SU-DHL-6 (cell line): ENCODE measurements at regions not wholly inside any gene's neighbourhood (a gene's known extent, or its start where the extent isn't known, plus 50 kb on each side); places are given as distances from the start of the nearest gene placed in this dataset.

Source experiments
- CTCF ChIP-seq: fragments of 200-600 bp; sonication (generic); IDR thresholded peaks from one replicate; pipeline ENCODE4 v1.5.1; 2017; ENCODE audit warnings: antibody characterized with exemption, mild to moderate bottlenecking, low read length, moderate library complexity; ENCODE audit not compliant: insufficient read depth, poor library complexity, severe bottlenecking
- EZH2phosphoT487 ChIP-seq: fragments of 200-600 bp; sonication (generic), shearing (Covaris generic); conservative IDR thresholded peaks from 2 replicates; pipeline ENCODE4 v1.6.1; 2018; ENCODE audit warnings: mild to moderate bottlenecking, antibody characterized with exemption, low read length, moderate library complexity, mixed read lengths

DNA sequence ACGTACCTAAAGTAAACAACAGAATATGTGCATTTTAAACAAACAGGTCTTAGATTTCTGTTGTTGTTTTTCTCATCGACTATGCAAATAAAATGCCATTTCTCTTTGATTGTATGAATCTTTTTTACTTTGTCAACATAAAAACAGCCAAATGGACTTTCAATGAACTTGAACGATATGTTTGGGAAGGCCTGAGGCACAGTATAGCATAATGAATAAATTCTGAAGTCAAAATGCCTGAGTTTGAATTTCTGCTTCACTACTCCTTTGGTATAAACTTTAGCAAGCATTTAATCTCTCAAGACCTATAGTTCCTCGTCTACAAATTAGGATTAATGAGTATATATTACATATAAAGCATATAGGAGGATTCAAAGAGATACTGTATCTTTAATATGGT is 1369.9 kb upstream of the TENM4 start:
- TF ChIP-seq CTCF: no peak
- TF ChIP-seq EZH2phosphoT487: no peak
